ENCODE measurements at regions not wholly inside any gene's neighbourhood (a gene's known extent, or its start where the extent isn't known, plus 50 kb on each side); places are given as distances from the start of the nearest gene placed in this dataset.

GRCh38 chr5:67814569-67815311 lies 400.8 kb upstream of the PIK3R1 start:
- H3K27ac ChIP-seq (ENCODE audit: insufficient read length, low read depth, low read length) = no peak overlapping the region
- H2AFZ ChIP-seq (ENCODE audit: low read length) = no peak overlapping the region
- H4K5ac ChIP-seq (ENCODE audit: insufficient read length, low read depth, low read length) = no peak overlapping the region
- H3K9me3 ChIP-seq (ENCODE audit: control insufficient read depth, low read depth, low read length) = no peaks in the 10 kb centered on the region
- H2BK20ac ChIP-seq (ENCODE audit: low read depth, low read length, poor library complexity, severe bottlenecking) = no peak overlapping the region
- peaks cover 2% of the 10 kb centered on the region; the same call in 1 of the 2 replicates for H3K4me1 ChIP-seq (ENCODE audit: insufficient read depth, low read length)
- DNase-seq = no peak
- H3K14ac ChIP-seq (ENCODE audit: insufficient read depth, low read length) = no peak overlapping the region
- H3K23me2 ChIP-seq (ENCODE audit: insufficient read length, low read depth, low read length, poor library complexity, severe bottlenecking) = no peaks in the 10 kb centered on the region
- WGBS (ENCODE audit: extremely low coverage, insufficient read length, low lambda C conversion rate) = no CpG with 5 or more reads among the region's 3 CpGs
- no peak for TF ChIP-seq CTCF (conservative IDR thresholded peaks at IDR 0.05)
- H2BK12ac ChIP-seq (ENCODE audit: insufficient read length, low read depth, low read length) = no peak overlapping the region
- peaks cover 2% of the 10 kb centered on the region; the same call in 1 of the 2 replicates for H3K79me2 ChIP-seq (ENCODE audit: insufficient read depth, low read length)
- H4K91ac ChIP-seq (ENCODE audit: insufficient read length, low read depth, low read length) = no peak overlapping the region
- no peak overlapping the region for H3K18ac ChIP-seq (ENCODE audit: insufficient read length, low read depth, low read length)
- no peak overlapping the region for H3T11ph ChIP-seq (ENCODE audit: low read length)
- H3K56ac ChIP-seq (ENCODE audit: insufficient read length, low read depth, low read length) = no peak overlapping the region
- no peak overlapping the region for H3K4me2 ChIP-seq (ENCODE audit: insufficient read depth, insufficient read length, low read length)
- no peak overlapping the region for H2BK120ac ChIP-seq (ENCODE audit: low read depth, low read length, poor library complexity, severe bottlenecking)
- Mint-ChIP-seq H3K9me3 (peaks cover 4 to 6% of the 10 kb centered on the region in 2 experiments; a peak in 3 of 5 replicates), H3K4me3 (no peak overlapping the region), H3K27me3 (ENCODE audit: low read depth) (no peaks in the 10 kb centered on the region), H3K36me3 (ENCODE audit: insufficient read depth in 1 of 3, low read depth in 3 of 3) (peaks cover 0 to 21% (median 7%) of the 10 kb centered on the region in 3 experiments; a peak in 5 of 7 replicates), H3K27ac (no peak overlapping the region), H3K4me1 (peaks cover 33 to 44% of the 10 kb centered on the region in 2 experiments)
- H2BK5ac ChIP-seq (ENCODE audit: insufficient read length, low read length) = no peak overlapping the region
- H4K20me1 ChIP-seq (ENCODE audit: control insufficient read depth, insufficient read depth, insufficient read length) = no peaks in the 10 kb centered on the region
- H3K79me1 ChIP-seq (ENCODE audit: insufficient read depth, low read depth, low read length, poor library complexity, severe bottlenecking) = no peaks in the 10 kb centered on the region
- no peaks in the 10 kb centered on the region; the same call in 1 of the 2 replicates for H3K27me3 ChIP-seq (ENCODE audit: insufficient read depth, low read length)
- no peak overlapping the region for H3K9ac ChIP-seq (ENCODE audit: extremely low read depth, insufficient read length, low read length)
- no peak overlapping the region for H3K23ac ChIP-seq (ENCODE audit: insufficient read length, low read depth, low read length)
- no peak overlapping the region for H4K8ac ChIP-seq (replicated peaks; ENCODE audit: insufficient read length, low read depth, low read length)
- no peak overlapping the region for H2AK5ac ChIP-seq (ENCODE audit: insufficient read length, low read length)
- no peak overlapping the region for H3K4ac ChIP-seq (ENCODE audit: low read depth, low read length)
- no peak overlapping the region for H2BK15ac ChIP-seq (ENCODE audit: low read depth, low read length)
